GM12878 (cell line): ENCODE measurements at regions not wholly inside any gene's neighbourhood (a gene's known extent, or its start where the extent isn't known, plus 50 kb on each side); places are given as distances from the start of the nearest gene placed in this dataset.

Source experiments
- CBX3 ChIP-seq: fragments of 200-600 bp; sonication (generic); IDR thresholded peaks from 2 replicates; pipeline ENCODE4 v1.6.1; 2016; ENCODE audit warnings: low read depth, borderline replicate concordance
- CHD4 ChIP-seq: fragments of 200-600 bp; sonication (generic); IDR thresholded peaks from 2 replicates; pipeline ENCODE4 v1.6.1; 2016; ENCODE audit warnings: mild to moderate bottlenecking
- CTCF ChIP-seq, 3 experiments: IDR thresholded peaks in 2 of 3; conservative IDR thresholded peaks in 1 of 3; 2 replicates each; pipeline ENCODE4 v1.5.1; 2011; ENCODE audit warnings: low read depth in 3 of 3, low read length in 3 of 3, mild to moderate bottlenecking in 3 of 3, control low read depth in 2 of 3, moderate library complexity in 2 of 3, inconsistent platforms in 1 of 3, mixed read lengths in 1 of 3; ENCODE audit not compliant: control insufficient read depth in 2 of 3, insufficient read depth in 1 of 3; ENCODE audit errors: extremely low read depth in 1 of 3
- E2F8 ChIP-seq: fragments of 450-650 bp; IDR thresholded peaks from 2 replicates; pipeline ENCODE4 v1.6.1; 2018; ENCODE audit warnings: mild to moderate bottlenecking, low read depth, moderate library complexity; ENCODE audit not compliant: partially characterized antibody
- WRNIP1 ChIP-seq: IDR thresholded peaks from 2 replicates; pipeline ENCODE4 v1.6.1; 2011; ENCODE audit warnings: low read depth, low read length, improper control_type of control experiment, borderline replicate concordance

GRCh38 chr6:112831022-112831421, 483.9 kb downstream of the RFPL4B start:
- TF ChIP-seq WRNIP1: no peak
- no peak for TF ChIP-seq CHD4
- TF ChIP-seq E2F8: no peak
- no peak for TF ChIP-seq CBX3
- no peak for TF ChIP-seq CTCF (IDR thresholded peaks at IDR 0.05 in 2 of 3, conservative IDR thresholded peaks at IDR 0.05 in 1 of 3; ENCODE audit: control insufficient read depth in 2 of 3, extremely low read depth in 1 of 3, insufficient read depth in 1 of 3, low read depth in 3 of 3, low read length in 3 of 3)
